ENCODE measurements at regions not wholly inside any gene's neighbourhood (a gene's known extent, or its start where the extent isn't known, plus 50 kb on each side); places are given as distances from the start of the nearest gene placed in this dataset.

DNA sequence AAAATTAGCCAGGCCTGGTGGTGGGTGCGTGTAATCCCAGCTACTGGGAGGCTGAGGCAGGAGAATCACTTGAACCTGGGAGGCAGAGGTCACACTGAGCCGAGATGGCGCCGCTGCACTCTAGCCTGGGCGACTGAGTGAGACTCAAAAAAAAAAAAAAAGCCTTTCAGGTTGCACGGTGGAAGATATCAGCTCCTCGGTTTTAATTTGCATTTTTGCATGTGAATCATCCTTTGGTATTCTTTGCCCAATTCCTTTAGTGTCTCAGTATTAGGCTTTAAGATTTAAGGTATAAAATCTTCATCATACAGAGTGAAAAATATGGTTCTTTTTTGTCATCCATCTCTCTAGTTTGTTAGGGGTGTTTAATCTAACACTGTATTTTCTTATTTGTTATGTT lies 173.6 kb upstream of the S1PR3 start:
- TF ChIP-seq, protein P1, sequence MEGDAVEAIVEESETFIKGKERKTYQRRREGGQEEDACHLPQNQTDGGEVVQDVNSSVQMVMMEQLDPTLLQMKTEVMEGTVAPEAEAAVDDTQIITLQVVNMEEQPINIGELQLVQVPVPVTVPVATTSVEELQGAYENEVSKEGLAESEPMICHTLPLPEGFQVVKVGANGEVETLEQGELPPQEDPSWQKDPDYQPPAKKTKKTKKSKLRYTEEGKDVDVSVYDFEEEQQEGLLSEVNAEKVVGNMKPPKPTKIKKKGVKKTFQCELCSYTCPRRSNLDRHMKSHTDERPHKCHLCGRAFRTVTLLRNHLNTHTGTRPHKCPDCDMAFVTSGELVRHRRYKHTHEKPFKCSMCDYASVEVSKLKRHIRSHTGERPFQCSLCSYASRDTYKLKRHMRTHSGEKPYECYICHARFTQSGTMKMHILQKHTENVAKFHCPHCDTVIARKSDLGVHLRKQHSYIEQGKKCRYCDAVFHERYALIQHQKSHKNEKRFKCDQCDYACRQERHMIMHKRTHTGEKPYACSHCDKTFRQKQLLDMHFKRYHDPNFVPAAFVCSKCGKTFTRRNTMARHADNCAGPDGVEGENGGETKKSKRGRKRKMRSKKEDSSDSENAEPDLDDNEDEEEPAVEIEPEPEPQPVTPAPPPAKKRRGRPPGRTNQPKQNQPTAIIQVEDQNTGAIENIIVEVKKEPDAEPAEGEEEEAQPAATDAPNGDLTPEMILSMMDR (IDR thresholded peaks at IDR 0.05; ENCODE audit: borderline replicate concordance, insufficient read depth, low read depth, low read length): no peak
- no peak overlapping the region for H3K4me3 ChIP-seq (ENCODE audit: low read depth, low read length)

DNA sequence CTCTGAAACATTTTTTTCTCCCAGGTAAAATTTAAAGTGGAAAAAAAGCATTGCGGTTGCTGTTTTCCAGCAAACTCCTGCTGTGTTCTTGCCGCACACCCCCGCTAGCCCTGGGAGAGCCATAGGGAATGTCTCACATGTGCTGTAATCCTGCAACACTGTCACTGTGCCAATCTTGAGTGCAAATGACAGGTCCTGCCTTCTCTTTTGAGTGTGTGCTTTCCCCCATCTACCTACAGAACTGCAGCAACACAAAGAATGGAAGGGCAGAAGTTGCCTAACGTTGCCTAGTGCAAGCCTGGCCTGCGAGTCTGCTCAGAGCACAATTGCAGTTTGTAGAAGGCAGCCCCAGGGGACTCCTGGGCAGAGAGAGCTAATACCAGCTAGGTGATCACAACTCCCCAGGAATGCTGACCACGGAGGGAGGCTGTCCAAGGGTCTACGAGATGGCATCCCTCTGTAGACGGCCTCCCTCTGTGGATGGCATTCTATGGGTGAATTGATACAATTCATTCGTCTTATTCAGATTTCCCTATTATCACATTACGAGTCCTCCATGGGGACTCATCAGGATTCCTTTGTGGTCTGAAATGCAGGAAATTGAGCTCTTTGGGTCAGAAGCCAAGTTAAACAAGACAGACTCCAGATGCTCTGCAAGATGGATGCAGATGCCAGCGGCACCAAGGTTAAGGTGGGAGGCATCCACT lies 172.6 kb upstream of the S1PR3 start:
- TF ChIP-seq, protein P1 (IDR thresholded peaks at IDR 0.05; ENCODE audit: borderline replicate concordance, insufficient read depth, low read depth, low read length): no peak
- no peak overlapping the region for H3K4me3 ChIP-seq (ENCODE audit: low read depth, low read length)

DNA sequence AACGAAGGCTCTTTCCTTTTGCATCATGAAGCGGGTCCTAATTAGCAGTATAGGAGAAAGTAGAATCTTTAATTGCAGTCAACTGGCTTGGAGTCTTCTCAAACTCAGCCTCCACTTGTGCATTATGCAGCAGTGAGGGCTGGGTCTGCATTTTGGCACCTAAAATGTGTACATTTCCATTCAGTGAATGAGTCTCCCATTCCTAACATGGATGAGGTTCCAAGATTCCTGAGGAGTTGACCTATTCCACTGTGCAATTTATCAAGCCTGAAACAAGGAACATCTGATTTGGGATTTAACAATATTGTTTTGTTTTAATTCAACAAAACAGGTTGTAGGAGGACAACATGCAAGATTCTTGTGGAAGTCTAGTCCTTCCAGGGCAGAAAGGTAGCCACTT lies 171.8 kb upstream of the S1PR3 start:
- TF ChIP-seq, protein P1 (IDR thresholded peaks at IDR 0.05; ENCODE audit: borderline replicate concordance, insufficient read depth, low read depth, low read length): no peak
- no peak overlapping the region for H3K4me3 ChIP-seq (ENCODE audit: low read depth, low read length)

DNA sequence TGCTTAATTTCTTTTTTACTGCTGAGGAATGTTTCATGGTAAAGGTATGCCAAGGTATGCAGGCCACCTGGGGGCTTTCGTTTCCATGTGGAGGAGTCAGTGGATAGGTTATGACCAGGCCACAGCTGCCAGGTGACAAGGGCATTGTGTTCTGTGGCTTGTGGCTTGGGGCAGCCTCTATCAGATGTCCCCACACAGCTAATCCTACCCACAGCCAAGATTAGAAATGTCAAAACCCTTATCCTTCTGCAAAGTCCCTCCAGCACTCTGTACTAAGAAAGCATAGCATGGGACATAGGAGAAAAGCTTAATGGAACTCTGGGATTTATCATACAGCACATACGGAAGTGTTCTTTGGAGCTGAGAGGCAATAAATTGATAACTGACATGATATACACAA lies 171.2 kb upstream of the S1PR3 start:
- TF ChIP-seq, protein P1 (IDR thresholded peaks at IDR 0.05; ENCODE audit: borderline replicate concordance, insufficient read depth, low read depth, low read length): no peak

DNA sequence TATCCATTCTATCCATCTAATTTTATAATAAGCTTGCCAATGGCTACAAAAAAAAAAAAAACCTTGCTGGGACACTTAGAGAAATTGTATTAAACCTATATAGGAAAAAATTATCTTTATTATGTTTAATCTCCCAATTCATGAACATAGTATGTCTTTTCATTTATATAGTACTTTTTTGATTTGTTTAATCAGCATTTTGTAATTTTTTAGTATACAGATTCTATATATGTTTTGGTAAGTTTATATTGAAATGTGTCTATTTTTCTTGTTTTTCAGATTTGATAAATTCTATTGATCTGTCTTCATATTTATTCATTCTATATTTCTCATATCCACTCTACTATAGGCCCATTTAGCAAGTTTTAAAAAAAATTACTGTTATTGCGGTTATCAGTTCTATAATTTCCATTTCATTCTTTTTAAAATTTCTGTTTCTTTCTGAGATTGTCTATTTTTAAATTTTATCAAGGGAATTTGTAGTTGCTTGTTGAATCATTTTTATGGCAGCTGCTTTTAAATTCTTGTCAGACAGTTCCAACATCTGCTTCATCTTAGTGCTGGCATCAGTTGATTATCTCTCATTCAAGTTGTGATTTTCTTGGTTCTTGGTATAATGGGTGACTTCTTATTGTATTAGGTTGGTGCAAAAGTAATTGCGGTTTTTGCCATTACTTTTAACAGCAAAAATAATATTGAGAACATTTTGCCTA lies 170.1 kb upstream of the S1PR3 start:
- TF ChIP-seq, protein P1 (IDR thresholded peaks at IDR 0.05; ENCODE audit: borderline replicate concordance, insufficient read depth, low read depth, low read length): no peak
- no peak overlapping the region for H3K4me3 ChIP-seq (ENCODE audit: low read depth, low read length)

More for the DNA sequence above, 171.2 kb upstream of the S1PR3 start:
- H3K4me3 ChIP-seq (ENCODE audit: low read depth, low read length): no peak overlapping the region

DNA sequence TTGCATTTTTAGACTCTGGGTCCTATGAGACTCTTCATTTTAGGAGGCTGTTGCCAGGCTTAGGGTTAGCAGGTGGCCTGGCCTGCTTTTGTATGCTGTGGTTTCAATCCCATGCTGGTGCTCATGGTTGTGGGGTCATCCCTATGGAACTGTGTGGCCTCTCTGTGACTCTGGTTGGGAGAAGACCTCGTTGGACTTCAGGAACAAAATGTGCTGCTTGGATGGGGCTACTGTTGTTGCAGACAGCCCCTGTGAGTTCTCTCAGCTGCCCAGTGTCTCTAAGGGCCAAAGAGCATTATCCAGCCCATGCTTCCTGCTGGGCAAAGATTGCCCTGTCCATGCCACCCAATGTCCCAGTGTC lies 169.5 kb upstream of the S1PR3 start:
- H3K4me3 ChIP-seq (ENCODE audit: low read depth, low read length): no peak overlapping the region
- TF ChIP-seq, protein P1 (IDR thresholded peaks at IDR 0.05; ENCODE audit: borderline replicate concordance, insufficient read depth, low read depth, low read length): no peak

DNA sequence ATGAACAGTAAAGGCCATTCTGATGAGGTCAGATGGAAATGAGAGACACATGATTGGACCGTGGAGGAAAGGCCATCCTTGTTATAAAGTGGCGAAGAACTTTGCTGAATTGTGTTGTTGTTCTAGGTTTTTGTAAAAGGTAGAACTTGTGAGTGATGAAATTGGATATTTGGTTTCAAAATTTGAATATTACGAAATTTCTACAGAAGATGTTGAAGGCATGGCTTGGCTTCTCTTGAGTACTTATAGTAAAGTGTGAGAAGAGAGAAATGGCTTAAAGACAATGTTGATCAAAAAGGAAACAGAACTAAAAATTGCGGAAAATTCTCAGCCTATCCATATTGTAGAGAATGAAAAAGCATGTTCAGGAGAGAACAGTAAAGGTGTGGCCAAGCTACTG lies 166.6 kb upstream of the S1PR3 start:
- TF ChIP-seq, protein P1 (IDR thresholded peaks at IDR 0.05; ENCODE audit: borderline replicate concordance, insufficient read depth, low read depth, low read length): no peak
- no peak overlapping the region for H3K4me3 ChIP-seq (ENCODE audit: low read depth, low read length)
